Left lung (tissue), 4 donors: ENCODE measurements at regions not wholly inside any gene's neighbourhood (a gene's known extent, or its start where the extent isn't known, plus 50 kb on each side); places are given as distances from the start of the nearest gene placed in this dataset.

Experiments used
- ATAC-seq: fragments of 200-7000 bp; cut with Tn5 transposase; one replicate; pipeline ENCODE4 v1.9.1; 2020; ENCODE audit warnings: moderate library complexity
- DNase-seq, 4 donors: peaks; one replicate each; pipeline ENCODE4 v3.0.0-alpha.2; 2013 to 2020
- H3K27ac ChIP-seq, 2 donors: fragments of 200-600 bp; sonication (generic) in 1 of 2; one replicate each; pipeline versions ENCODE4 v1.5.0 to v1.8.0; 2020 to 2021
- H3K27me3 ChIP-seq, 2 donors: fragments of 200-600 bp; sonication (generic) in 1 of 2; one replicate each; pipeline versions ENCODE4 v1.5.0 to v1.8.0; 2020 to 2021
- H3K36me3 ChIP-seq, 2 donors: fragments of 200-600 bp; sonication (generic) in 1 of 2; one replicate each; pipeline versions ENCODE4 v1.5.0 to v1.8.0; 2020 to 2021
- H3K4me1 ChIP-seq, 2 donors: fragments of 200-600 bp; one replicate each; pipeline ENCODE4 v1.8.0; 2021
- H3K4me3 ChIP-seq, 2 donors: fragments of 200-600 bp; sonication (generic) in 1 of 2; one replicate each; pipeline versions ENCODE4 v1.5.0 to v1.8.0; 2020 to 2021; ENCODE audit warnings: mild to moderate bottlenecking in 1 of 2
- H3K9me3 ChIP-seq, 2 donors: fragments of 200-600 bp; sonication (generic) in 1 of 2; one replicate each; pipeline versions ENCODE4 v1.5.0 to v1.8.0; 2020 to 2021
- CTCF ChIP-seq, 2 donors: fragments of 200-600 bp; sonication (generic) in 1 of 2; IDR thresholded peaks; one replicate each; pipeline versions ENCODE4 v1.5.0 to v1.8.0; 2021; ENCODE audit warnings: antibody characterized with exemption in 2 of 2
- intact Hi-C, 2 donors: fragments of 100-400 bp; cut with DNase I; formaldehyde crosslinking; loops; one replicate each; pipeline versions ENCODE4 v1.11.2 to v1.14.2; 2022
- donor health status: DM: no; HTN: yes; CAD: no.
- donor health status: DM: no; HTN: no; CAD: no.

- Histone ChIP-seq H3K27ac (no peak overlapping the region), H3K27me3 (peaks cover 0 to 9% of the 10 kb centered on the region in 2 donors), H3K36me3 (no peaks in the 10 kb centered on the region), H3K4me3 (no peak overlapping the region), H3K9me3 (peaks cover 0 to 3% of the 10 kb centered on the region in 2 donors), H3K4me1 (no peaks in the 10 kb centered on the region)
- TF ChIP-seq CTCF (IDR thresholded peaks at IDR 0.05), result no peak
- ATAC-seq (no peak), DNase-seq (no peak)
- intact Hi-C loops, result no loop called here
These were observed 242.7 kb upstream of the MYT1L start for GRCh38 chr2:2573658-2574293.

GRCh38 chr2:2573205-2573604, 242.1 kb upstream of the MYT1L start:
- no peak overlapping the region for H3K4me3 ChIP-seq
- peaks cover 0 to 9% of the 10 kb centered on the region in 2 donors for H3K27me3 ChIP-seq
- ATAC-seq, result no peak
- no peaks in the 10 kb centered on the region for H3K36me3 ChIP-seq
- H3K9me3 ChIP-seq, result peaks cover 0 to 3% of the 10 kb centered on the region in 2 donors
- no peak for TF ChIP-seq CTCF (IDR thresholded peaks at IDR 0.05)
- no peak overlapping the region for H3K27ac ChIP-seq
- no peaks in the 10 kb centered on the region for H3K4me1 ChIP-seq
- DNase-seq, result no peak
- intact Hi-C loops, result no loop called here

- no peak for TF ChIP-seq CTCF (IDR thresholded peaks at IDR 0.05)
- Histone ChIP-seq H3K27ac (no peak overlapping the region), H3K27me3 (peaks cover 0 to 9% of the 10 kb centered on the region in 2 donors), H3K4me3 (no peak overlapping the region), H3K4me1 (no peaks in the 10 kb centered on the region), H3K9me3 (peaks cover 0 to 3% of the 10 kb centered on the region in 2 donors), H3K36me3 (no peaks in the 10 kb centered on the region)
- ATAC-seq, result no peak
- intact Hi-C loops, result no loop called here
- DNase-seq, result no peak
These were observed 241.5 kb upstream of the MYT1L start for GRCh38 chr2:2572393-2573204.

- no peaks in the 10 kb centered on the region for H3K4me1 ChIP-seq
- intact Hi-C loops, result no loop called here
- no peak for DNase-seq
These were observed 240.5 kb upstream of the MYT1L start for GRCh38 chr2:2571301-2572150.

More at GRCh38 chr2:2571301-2572150, 240.5 kb upstream of the MYT1L start:
- Histone ChIP-seq H3K27ac (no peak overlapping the region), H3K27me3 (peaks cover 0 to 9% of the 10 kb centered on the region in 2 donors), H3K9me3 (peaks cover 0 to 3% of the 10 kb centered on the region in 2 donors), H3K36me3 (no peaks in the 10 kb centered on the region), H3K4me3 (no peak overlapping the region)
- no peak for ATAC-seq
- TF ChIP-seq CTCF (IDR thresholded peaks at IDR 0.05), result no peak
